HepG2 (cell line): ENCODE measurements at regions not wholly inside any gene's neighbourhood (a gene's known extent, or its start where the extent isn't known, plus 50 kb on each side); places are given as distances from the start of the nearest gene placed in this dataset.

Source experiments
- ATAC-seq: fragments of 200-7000 bp; cut with Tn5 transposase; 3 replicates; pipeline ENCODE4 v1.9.1; 2020; ENCODE audit warnings: mild to moderate bottlenecking, moderate library complexity
- BruUV-seq: library from RNA; stranded (reverse); fragments of 400-500 nt; replicated peaks from 2 replicates; lab custom pipeline; 2021; lab: Mats Ljungman, UMichigan
- CTCF ChIA-PET: fragments of 300-600 bp; formaldehyde crosslinking; extraction: SDS; loops from one replicate; lab custom pipeline; 2021; ENCODE audit warnings: low total read pairs, inconsistent platforms, low intra/inter-chr PET ratio; lab: Yijun Ruan, JAX
- POLR2A ChIA-PET: fragments of 350-600 bp; sonication (Branson Sonifier 250); formaldehyde crosslinking; loops from one replicate; lab custom pipeline; 2020; ENCODE audit warnings: antibody characterized with exemption, inconsistent platforms; lab: Yijun Ruan, JAX
- DNase-seq: peaks from one replicate; pipeline ENCODE4 v3.0.0-alpha.2; 2015; ENCODE audit warnings: low spot score
- FAIRE-seq: peaks from 3 replicates; lab custom pipeline; 2011; peaks lifted over from hg19 to GRCh38; lab: Jason Lieb, UNC
- H2AFZ ChIP-seq: one replicate; pipeline ENCODE4 v1.6.1; 2011; ENCODE audit warnings: low read length, inconsistent platforms
- H3K27ac ChIP-seq: fragments of 300-600 bp; 3 replicates; pipeline ENCODE4 v1.8.0; 2011; ENCODE audit warnings: mixed run types, mild to moderate bottlenecking, mixed read lengths, low read length, inconsistent platforms; ENCODE audit not compliant: insufficient read depth; ENCODE audit errors: extremely low read length
- H3K27me3 ChIP-seq, 2 experiments: fragments of 200-600 bp in 1 of 2; 2 replicates in 1 of 2; 3 replicates in 1 of 2; pipeline versions ENCODE4 v1.6.0 to v1.8.0; 2011; ENCODE audit warnings: low read length in 2 of 2, mild to moderate bottlenecking in 2 of 2, moderate library complexity in 2 of 2, inconsistent platforms in 1 of 2; ENCODE audit not compliant: insufficient read depth in 2 of 2, control insufficient read depth in 1 of 2
- H3K36me3 ChIP-seq, 2 experiments: fragments of 200-600 bp in 1 of 2; replicated peaks in 1 of 2; 2 replicates in 1 of 2; 3 replicates in 1 of 2; pipeline versions ENCODE4 v1.5.1 to v1.8.0; 2011; ENCODE audit warnings: low read length in 2 of 2, inconsistent platforms in 1 of 2; ENCODE audit not compliant: insufficient read depth in 2 of 2, control insufficient read depth in 1 of 2
- H3K4me1 ChIP-seq: 2 replicates; pipeline ENCODE4 v1.5.1; 2012; ENCODE audit warnings: low read length, inconsistent platforms; ENCODE audit not compliant: insufficient read depth
- H3K4me2 ChIP-seq: 2 replicates; pipeline ENCODE4 v1.6.0; 2011; ENCODE audit warnings: low read depth, low read length, inconsistent platforms
- H3K4me3 ChIP-seq, 3 experiments: fragments of 200-600 bp in 1 of 3; sonication (generic), shearing (Covaris generic) in 1 of 3; replicated peaks in 1 of 3; 2 replicates each; pipeline ENCODE4 v1.5.1; 2011 to 2016; ENCODE audit warnings: low read length in 3 of 3, inconsistent platforms in 2 of 3, low read depth in 2 of 3, mild to moderate bottlenecking in 2 of 3, control low read depth in 1 of 3, mixed read lengths in 1 of 3; ENCODE audit not compliant: insufficient read depth in 1 of 3
- H3K79me2 ChIP-seq: one replicate; pipeline ENCODE4 v1.6.1; 2011; ENCODE audit warnings: low read length, inconsistent platforms; ENCODE audit not compliant: insufficient read depth
- H3K9ac ChIP-seq: 2 replicates; pipeline ENCODE4 v1.6.0; 2011; ENCODE audit warnings: mild to moderate bottlenecking, low read depth, low read length, inconsistent platforms; ENCODE audit not compliant: insufficient read depth
- H3K9me3 ChIP-seq: 2 replicates; pipeline ENCODE4 v1.5.1; 2012; ENCODE audit warnings: mild to moderate bottlenecking, low read length
- H4K20me1 ChIP-seq: 2 replicates; pipeline ENCODE4 v1.6.0; 2011; ENCODE audit warnings: inconsistent platforms, mild to moderate bottlenecking, low read length, moderate library complexity; ENCODE audit not compliant: insufficient read depth
- BCLAF1 ChIP-seq: fragments of 450-650 bp; IDR thresholded peaks from 2 replicates; pipeline ENCODE4 v1.6.1; 2017; ENCODE audit warnings: mild to moderate bottlenecking
- FOXP1 ChIP-seq, 2 experiments: fragments of 450-650 bp in 1 of 2; IDR thresholded peaks; 2 replicates each; pipeline ENCODE4 v1.6.1; 2017 to 2018; ENCODE audit warnings: antibody characterized with exemption in 1 of 2
- GFI1 ChIP-seq: sonication (generic); formaldehyde crosslinking; IDR thresholded peaks from 2 replicates; pipeline ENCODE4 v1.5.0; 2020; ENCODE audit warnings: missing genetic modification reagents, mild to moderate bottlenecking, borderline replicate concordance
- HMG20A ChIP-seq: IDR thresholded peaks from 2 replicates; pipeline ENCODE4 v1.6.1; 2016; ENCODE audit warnings: borderline replicate concordance
- NCOA5 ChIP-seq: sonication (generic); formaldehyde crosslinking; IDR thresholded peaks from 2 replicates; pipeline ENCODE4 v1.4.0; 2020; ENCODE audit warnings: missing genetic modification reagents
- NFE2L1 ChIP-seq: sonication (generic); formaldehyde crosslinking; IDR thresholded peaks from 2 replicates; pipeline ENCODE4 v1.4.0; 2020; ENCODE audit warnings: missing genetic modification reagents, mild to moderate bottlenecking, borderline replicate concordance
- NR3C1 ChIP-seq: sonication (generic); formaldehyde crosslinking; IDR thresholded peaks from 2 replicates; pipeline ENCODE4 v1.4.0; 2020; ENCODE audit warnings: missing genetic modification reagents
- SAP130 ChIP-seq: IDR thresholded peaks from 2 replicates; pipeline ENCODE4 v1.6.1; 2016; ENCODE audit warnings: low read depth
- SP140L ChIP-seq: sonication (generic); formaldehyde crosslinking; IDR thresholded peaks from 2 replicates; pipeline ENCODE4 v1.4.0; 2020; ENCODE audit warnings: missing genetic modification reagents, borderline replicate concordance
- TAF1 ChIP-seq: sonication (generic); formaldehyde crosslinking; IDR thresholded peaks from 2 replicates; pipeline ENCODE4 v1.4.0; 2020; ENCODE audit warnings: missing genetic modification reagents
- THAP7 ChIP-seq: sonication (generic); formaldehyde crosslinking; IDR thresholded peaks from 2 replicates; pipeline ENCODE4 v1.8.1; 2023; ENCODE audit warnings: mild to moderate bottlenecking, missing genetic modification reagents
- ZBTB39 ChIP-seq: sonication (generic); formaldehyde crosslinking; IDR thresholded peaks from 2 replicates; pipeline ENCODE4 v1.5.0; 2020; ENCODE audit warnings: missing genetic modification reagents
- ZNF235 ChIP-seq: sonication (generic); formaldehyde crosslinking; IDR thresholded peaks from 2 replicates; pipeline ENCODE4 v1.8.1; 2023; ENCODE audit warnings: mild to moderate bottlenecking, missing genetic modification reagents, borderline replicate concordance
- ZNF543 ChIP-seq: sonication (generic); formaldehyde crosslinking; IDR thresholded peaks from 2 replicates; pipeline ENCODE4 v1.4.0; 2020; ENCODE audit warnings: mild to moderate bottlenecking, missing genetic modification reagents
- ZNF549 ChIP-seq: sonication (generic); formaldehyde crosslinking; IDR thresholded peaks from 2 replicates; pipeline ENCODE4 v1.5.0; 2020; ENCODE audit warnings: missing genetic modification reagents
- ZNF672 ChIP-seq: sonication (generic); formaldehyde crosslinking; IDR thresholded peaks from 2 replicates; pipeline ENCODE4 v1.8.1; 2022; ENCODE audit warnings: missing genetic modification reagents
- ZNF772 ChIP-seq: sonication (generic); formaldehyde crosslinking; IDR thresholded peaks from 2 replicates; pipeline ENCODE4 v1.5.0; 2020; ENCODE audit warnings: mild to moderate bottlenecking, missing genetic modification reagents
- ZUFSP ChIP-seq: sonication (generic); formaldehyde crosslinking; IDR thresholded peaks from 2 replicates; pipeline ENCODE4 v1.9.0; 2021; ENCODE audit warnings: missing genetic modification reagents, mild to moderate bottlenecking, borderline replicate concordance
- WGBS: methylation state at CpG from one replicate; pipeline ENCODE4 v1.1.6; 2017; ENCODE audit warnings: low lambda C conversion rate; 5-methylcytosine and 5-hydroxymethylcytosine counted together
- in situ Hi-C: cut with HindIII; loops from 2 replicates; pipeline ENCODE4 v1.10.0; 2017; ENCODE audit warnings: low pct_unique_long_range_greater_than_20kb; ENCODE audit not compliant: extremely low pct_ligation_motif_present
- intact Hi-C: fragments of 100-400 bp; cut with micrococcal nuclease; formaldehyde crosslinking; loops from one replicate; pipeline ENCODE4 v1.10.0; 2022; ENCODE audit not compliant: unreplicated experiment

DNA sequence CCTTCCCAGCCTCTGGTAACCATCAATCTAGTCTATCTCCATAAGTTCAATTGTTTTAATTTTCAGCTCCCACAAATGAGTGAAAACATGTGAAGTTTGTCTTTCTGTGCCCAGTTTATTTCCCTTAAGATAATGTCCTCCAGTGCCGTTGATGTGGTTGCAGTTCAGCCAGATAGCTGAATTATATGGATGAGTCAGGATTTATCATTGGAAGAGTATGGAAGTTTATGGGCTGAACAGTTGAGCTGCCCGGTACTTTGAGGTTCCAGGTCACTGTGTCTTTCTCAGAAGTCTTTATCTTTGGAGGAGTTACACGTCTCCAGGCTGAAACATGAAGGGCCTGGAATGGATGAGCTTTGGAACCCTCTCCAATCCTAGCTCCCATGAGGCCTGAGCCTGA lies 120.1 kb downstream of the ASCL4 start:
- Histone ChIP-seq H2AFZ (no peak overlapping the region), H3K4me1 (no peaks in the 10 kb centered on the region), H3K9me3 (no peaks in the 10 kb centered on the region), H3K27me3 (peaks cover 0 to 1% of the 10 kb centered on the region in 2 experiments; a peak in 2 of 5 replicates), H3K36me3 (no peaks in the 10 kb centered on the region), H4K20me1 (no peaks in the 10 kb centered on the region), H3K27ac (no peak overlapping the region), H3K9ac (no peak overlapping the region), H3K79me2 (no peaks in the 10 kb centered on the region), H3K4me3 (no peak overlapping the region), H3K4me2 (no peak overlapping the region)
- BruUV-seq: no TSS peak
- FAIRE-seq: no peak
- intact Hi-C loops: no loop called here
- ChIA-PET CTCF (no interaction called here), POLR2A (no interaction called here)
- DNase-seq: no peak
- WGBS: 0% methylated on average over 3 of the region's 3 CpGs
- TF ChIP-seq NFE2L1 (no peak), ZBTB39 (CRISPR knock-in tag) (no peak), SP140L (CRISPR knock-in tag) (no peak), NCOA5 (CRISPR knock-in tag) (no peak), ZNF772 (CRISPR knock-in tag) (no peak), ZUFSP (CRISPR knock-in tag) (no peak), GFI1 (CRISPR knock-in tag) (no peak), BCLAF1 (no peak), ZNF549 (CRISPR knock-in tag) (no peak), FOXP1 (IDR thresholded peaks at IDR 0.05) (no peak), FOXP1 (CRISPR knock-in tag; IDR thresholded peaks at IDR 0.05) (no peak), THAP7 (CRISPR knock-in tag) (no peak), ZNF543 (CRISPR knock-in tag) (no peak), HMG20A (CRISPR knock-in tag) (no peak), NR3C1 (CRISPR knock-in tag) (no peak), TAF1 (CRISPR knock-in tag) (no peak), ZNF672 (CRISPR knock-in tag) (no peak), ZNF235 (no peak), SAP130 (no peak)
- ATAC-seq: no peak
- in situ Hi-C loops: no loop called here
